HCT116 (cell line): ENCODE measurements at regions not wholly inside any gene's neighbourhood (a gene's known extent, or its start where the extent isn't known, plus 50 kb on each side); places are given as distances from the start of the nearest gene placed in this dataset.

Experiments
- ATAC-seq: fragments of 200-7000 bp; cut with Tn5 transposase; 2 replicates; pipeline ENCODE4 v1.9.1; 2020; ENCODE audit warnings: mild to moderate bottlenecking, moderate library complexity
- BruUV-seq: library from RNA; stranded (reverse); fragments of 400-500 nt; replicated peaks from 2 replicates; lab custom pipeline; 2021; lab: Mats Ljungman, UMichigan
- CTCF ChIA-PET: fragments of 300-600 bp; sonication (Branson Sonifier 250); formaldehyde crosslinking; loops from one replicate; lab custom pipeline; 2021; ENCODE audit warnings: antibody characterized with exemption; lab: Charles Lee
- POLR2A ChIA-PET: fragments of 300-600, 350-600 bp; sonication (Branson Sonifier 250); formaldehyde crosslinking; loops from one replicate; lab custom pipeline; 2021; ENCODE audit warnings: antibody characterized with exemption; lab: Charles Lee
- RAD21 ChIA-PET, 2 experiments: fragments of 300-600 bp; sonication (Branson Sonifier 250); formaldehyde crosslinking; loops; one replicate each; lab custom pipeline; 2023; ENCODE audit warnings: low total read pairs in 2 of 2; ENCODE audit not compliant: uncharacterized antibody in 2 of 2, unreplicated experiment in 2 of 2, low non-redundant PET in 1 of 2; lab: Charles Lee
- DNase-seq: peaks from one replicate; pipeline ENCODE4 v3.0.0-alpha.2; 2010; ENCODE audit warnings: low read depth, low spot score
- H2AFZ ChIP-seq: fragments of 200-600 bp; shearing (Covaris generic), sonication (generic); 2 replicates; pipeline ENCODE4 v1.6.1; 2017; ENCODE audit warnings: low read depth, mixed run types, mixed read lengths, antibody characterized with exemption, low read length; ENCODE audit not compliant: poor library complexity, severe bottlenecking
- H3K27ac ChIP-seq: 2 replicates; pipeline ENCODE4 v1.5.1; 2012; ENCODE audit warnings: low read depth, low read length
- H3K27me3 ChIP-seq: fragments of 200-600 bp; sonication (generic); 2 replicates; pipeline ENCODE4 v1.6.1; 2016; ENCODE audit warnings: mixed run types, low read length, mixed read lengths; ENCODE audit not compliant: insufficient read depth
- H3K36me3 ChIP-seq, 2 experiments: fragments of 200-500 bp in 1 of 2; fragments of 200-600 bp in 1 of 2; sonication (Bioruptor generic) in 1 of 2; sonication (generic) in 1 of 2; 2 replicates each; pipeline versions ENCODE4 v1.5.1 to v1.6.1; 2014 to 2016; ENCODE audit warnings: low read length in 2 of 2, inconsistent platforms in 1 of 2, mixed read lengths in 1 of 2, mixed run types in 1 of 2; ENCODE audit not compliant: insufficient read depth in 2 of 2, control insufficient read depth in 1 of 2
- H3K4me1 ChIP-seq, 2 experiments: fragments of 200-600 bp in 1 of 2; sonication (generic) in 1 of 2; 2 replicates each; pipeline versions ENCODE4 v1.5.1 to v1.6.1; 2012 to 2017; ENCODE audit warnings: low read length in 2 of 2, inconsistent platforms in 1 of 2, mild to moderate bottlenecking in 1 of 2, mixed read lengths in 1 of 2, mixed run types in 1 of 2, moderate library complexity in 1 of 2; ENCODE audit not compliant: insufficient read depth in 2 of 2, control insufficient read depth in 1 of 2
- H3K4me2 ChIP-seq: fragments of 200-600 bp; sonication (generic); 2 replicates; pipeline ENCODE4 v1.6.1; 2017; ENCODE audit warnings: mixed run types, low read length, mixed read lengths
- H3K4me3 ChIP-seq, 2 experiments: fragments of 200-600 bp in 1 of 2; sonication (generic) in 1 of 2; replicated peaks in 1 of 2; 2 replicates each; pipeline ENCODE4 v1.5.1; 2011 to 2016; ENCODE audit warnings: low read length in 2 of 2, control low read depth in 1 of 2, low read depth in 1 of 2, mild to moderate bottlenecking in 1 of 2, mixed read lengths in 1 of 2, mixed run types in 1 of 2
- H3K79me2 ChIP-seq: fragments of 200-600 bp; sonication (generic); 2 replicates; pipeline ENCODE4 v1.6.1; 2017; ENCODE audit warnings: mild to moderate bottlenecking, mixed run types, low read length, moderate library complexity, mixed read lengths; ENCODE audit not compliant: insufficient read depth
- H3K9ac ChIP-seq: fragments of 200-600 bp; sonication (generic); 2 replicates; pipeline ENCODE4 v1.6.1; 2016; ENCODE audit warnings: low read length, mixed read lengths
- H3K9me2 ChIP-seq: fragments of 200-600 bp; sonication (generic), shearing (Covaris generic); 2 replicates; pipeline ENCODE4 v1.6.1; 2017; ENCODE audit warnings: mixed run types, mild to moderate bottlenecking, moderate library complexity; ENCODE audit not compliant: insufficient read depth
- H3K9me3 ChIP-seq, 2 experiments: fragments of 200-500 bp in 1 of 2; fragments of 200-600 bp in 1 of 2; sonication (Bioruptor generic) in 1 of 2; sonication (generic) in 1 of 2; 2 replicates each; pipeline ENCODE4 v1.6.1; 2014 to 2017; ENCODE audit warnings: low read length in 2 of 2, mixed read lengths in 2 of 2, inconsistent platforms in 1 of 2, low read depth in 1 of 2, mild to moderate bottlenecking in 1 of 2, mixed run types in 1 of 2, moderate library complexity in 1 of 2; ENCODE audit not compliant: control insufficient read depth in 1 of 2, insufficient read depth in 1 of 2
- H4K20me1 ChIP-seq: fragments of 200-600 bp; sonication (generic), shearing (Covaris generic); 2 replicates; pipeline ENCODE4 v1.6.1; 2017; ENCODE audit warnings: mixed run types, mild to moderate bottlenecking, moderate library complexity; ENCODE audit not compliant: insufficient read depth
- CBX3 ChIP-seq: IDR thresholded peaks from 2 replicates; pipeline ENCODE4 v1.6.1; 2012; ENCODE audit warnings: low read depth
- CEBPB ChIP-seq: IDR thresholded peaks from 2 replicates; pipeline ENCODE4 v1.6.1; 2012; ENCODE audit warnings: low read depth
- EGR1 ChIP-seq: IDR thresholded peaks from 2 replicates; pipeline ENCODE4 v1.6.1; 2012; ENCODE audit warnings: low read depth
- ELF1 ChIP-seq: IDR thresholded peaks from 2 replicates; pipeline ENCODE4 v1.6.1; 2012; ENCODE audit warnings: low read depth, borderline replicate concordance
- EZH2phosphoT487 ChIP-seq: fragments of 200-600 bp; IDR thresholded peaks from 2 replicates; pipeline ENCODE4 v1.6.1; 2018; ENCODE audit warnings: antibody characterized with exemption, borderline replicate concordance
- FOSL1 ChIP-seq: IDR thresholded peaks from 2 replicates; pipeline ENCODE4 v1.6.1; 2012; ENCODE audit warnings: low read depth
- JUND ChIP-seq: IDR thresholded peaks from 2 replicates; pipeline ENCODE4 v1.6.1; 2012
- POLR2A ChIP-seq: IDR thresholded peaks from 2 replicates; pipeline ENCODE4 v1.7.0; 2011; ENCODE audit warnings: borderline replicate concordance; ENCODE audit not compliant: insufficient read depth, insufficient read length; ENCODE audit errors: extremely low read depth
- RAD21 ChIP-seq: IDR thresholded peaks from 2 replicates; pipeline ENCODE4 v1.6.1; 2012; ENCODE audit warnings: low read depth, mild to moderate bottlenecking
- SIN3A ChIP-seq: IDR thresholded peaks from 2 replicates; pipeline ENCODE4 v1.6.1; 2012; ENCODE audit warnings: low read depth
- SRF ChIP-seq: IDR thresholded peaks from 2 replicates; pipeline ENCODE4 v1.6.1; 2012; ENCODE audit warnings: low read depth
- TCF7L2 ChIP-seq: IDR thresholded peaks from 2 replicates; pipeline ENCODE4 v1.7.0; 2011; ENCODE audit warnings: borderline replicate concordance, inconsistent platforms; ENCODE audit not compliant: insufficient read depth, insufficient read length; ENCODE audit errors: extremely low read depth
- YY1 ChIP-seq: IDR thresholded peaks from 2 replicates; pipeline ENCODE4 v1.6.1; 2011; ENCODE audit warnings: low read length, low read depth, moderate library complexity, mild to moderate bottlenecking; ENCODE audit not compliant: insufficient replicate concordance; ENCODE audit errors: extremely low read depth
- intact Hi-C: fragments of 100-400 bp; cut with micrococcal nuclease; formaldehyde crosslinking; loops from 2 replicates; pipeline ENCODE4 v1.10.0; 2022
- TF ChIP-seq, protein P1 (sequence below), 3 experiments: fragments of 200-600 bp in 1 of 3; sonication (generic) in 1 of 3; IDR thresholded peaks in 2 of 3; conservative IDR thresholded peaks in 1 of 3; 2 replicates each; pipeline ENCODE4 v1.5.1; 2012 to 2017; ENCODE audit warnings: low read depth in 2 of 3, low read length in 2 of 3, antibody characterized with exemption in 1 of 3, borderline replicate concordance in 1 of 3, control low read depth in 1 of 3, mild to moderate bottlenecking in 1 of 3, mixed read lengths in 1 of 3, mixed run types in 1 of 3, moderate library complexity in 1 of 3; ENCODE audit not compliant: insufficient read depth in 1 of 3
- TF ChIP-seq, protein P2 (sequence below): IDR thresholded peaks from 2 replicates; pipeline ENCODE4 v1.6.1; 2011; ENCODE audit warnings: mild to moderate bottlenecking, low read length, moderate library complexity; ENCODE audit not compliant: insufficient replicate concordance; ENCODE audit errors: extremely low read depth
- TF ChIP-seq, protein P3 (sequence below): IDR thresholded peaks from 2 replicates; pipeline ENCODE4 v1.6.1; 2012

DNA sequence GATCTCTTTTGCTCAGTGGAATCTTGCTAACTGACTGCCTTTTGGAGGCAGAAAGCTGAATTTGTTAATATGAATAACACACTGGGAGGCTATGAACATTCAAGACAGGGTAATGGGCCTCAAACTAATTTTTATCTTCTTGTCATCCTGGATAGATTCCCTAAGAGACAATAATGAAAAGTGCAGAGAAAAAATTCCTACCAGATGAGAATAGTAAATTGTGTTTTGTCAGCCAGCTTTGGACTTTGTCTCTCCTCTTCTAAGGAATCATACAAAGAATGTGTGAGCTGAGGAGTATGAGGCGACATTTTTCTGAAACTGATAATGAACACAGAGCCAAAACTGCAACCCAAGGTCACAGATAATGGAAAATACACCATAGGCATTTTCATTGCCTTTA lies 649.3 kb downstream of the IQCM start:
- H3K4me1 ChIP-seq = no peaks in the 10 kb centered on the region
- ATAC-seq (no peak), DNase-seq (no peak)
- CTCF ChIA-PET = interaction anchor here (0.6 kb wide), 1 partner anchor 57 kb away, joined by 4 read pairs; no protein-coding TSS in a partner anchor
- H3K27ac ChIP-seq = no peak overlapping the region
- no peak overlapping the region for H3K4me3 ChIP-seq
- no peak overlapping the region for H3K4me2 ChIP-seq
- RAD21 ChIA-PET = no interaction called here
- H3K9me2 ChIP-seq = no peaks in the 10 kb centered on the region
- no TSS peak for BruUV-seq
- H4K20me1 ChIP-seq = no peaks in the 10 kb centered on the region
- intact Hi-C loops = no loop called here
- H3K79me2 ChIP-seq = no peaks in the 10 kb centered on the region
- no peaks in the 10 kb centered on the region for H3K27me3 ChIP-seq
- H3K9ac ChIP-seq = no peak overlapping the region
- no peaks in the 10 kb centered on the region for H3K36me3 ChIP-seq
- no peak overlapping the region for H2AFZ ChIP-seq
- POLR2A ChIA-PET = no interaction called here
- TF ChIP-seq TCF7L2 (no peak), SIN3A (no peak), EGR1 (no peak), YY1 (no peak), SRF (no peak), RAD21 (no peak), CEBPB (no peak), ELF1 (no peak), JUND (no peak), EZH2phosphoT487 (no peak), CBX3 (no peak), POLR2A (no peak), FOSL1 (no peak)
- TF ChIP-seq, protein P1, sequence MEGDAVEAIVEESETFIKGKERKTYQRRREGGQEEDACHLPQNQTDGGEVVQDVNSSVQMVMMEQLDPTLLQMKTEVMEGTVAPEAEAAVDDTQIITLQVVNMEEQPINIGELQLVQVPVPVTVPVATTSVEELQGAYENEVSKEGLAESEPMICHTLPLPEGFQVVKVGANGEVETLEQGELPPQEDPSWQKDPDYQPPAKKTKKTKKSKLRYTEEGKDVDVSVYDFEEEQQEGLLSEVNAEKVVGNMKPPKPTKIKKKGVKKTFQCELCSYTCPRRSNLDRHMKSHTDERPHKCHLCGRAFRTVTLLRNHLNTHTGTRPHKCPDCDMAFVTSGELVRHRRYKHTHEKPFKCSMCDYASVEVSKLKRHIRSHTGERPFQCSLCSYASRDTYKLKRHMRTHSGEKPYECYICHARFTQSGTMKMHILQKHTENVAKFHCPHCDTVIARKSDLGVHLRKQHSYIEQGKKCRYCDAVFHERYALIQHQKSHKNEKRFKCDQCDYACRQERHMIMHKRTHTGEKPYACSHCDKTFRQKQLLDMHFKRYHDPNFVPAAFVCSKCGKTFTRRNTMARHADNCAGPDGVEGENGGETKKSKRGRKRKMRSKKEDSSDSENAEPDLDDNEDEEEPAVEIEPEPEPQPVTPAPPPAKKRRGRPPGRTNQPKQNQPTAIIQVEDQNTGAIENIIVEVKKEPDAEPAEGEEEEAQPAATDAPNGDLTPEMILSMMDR (IDR thresholded peaks at IDR 0.05 in 2 of 3, conservative IDR thresholded peaks at IDR 0.05 in 1 of 3; ENCODE audit: borderline replicate concordance in 1 of 3, insufficient read depth in 1 of 3, low read depth in 2 of 3, low read length in 2 of 3) = no peak
- TF ChIP-seq, protein P2, sequence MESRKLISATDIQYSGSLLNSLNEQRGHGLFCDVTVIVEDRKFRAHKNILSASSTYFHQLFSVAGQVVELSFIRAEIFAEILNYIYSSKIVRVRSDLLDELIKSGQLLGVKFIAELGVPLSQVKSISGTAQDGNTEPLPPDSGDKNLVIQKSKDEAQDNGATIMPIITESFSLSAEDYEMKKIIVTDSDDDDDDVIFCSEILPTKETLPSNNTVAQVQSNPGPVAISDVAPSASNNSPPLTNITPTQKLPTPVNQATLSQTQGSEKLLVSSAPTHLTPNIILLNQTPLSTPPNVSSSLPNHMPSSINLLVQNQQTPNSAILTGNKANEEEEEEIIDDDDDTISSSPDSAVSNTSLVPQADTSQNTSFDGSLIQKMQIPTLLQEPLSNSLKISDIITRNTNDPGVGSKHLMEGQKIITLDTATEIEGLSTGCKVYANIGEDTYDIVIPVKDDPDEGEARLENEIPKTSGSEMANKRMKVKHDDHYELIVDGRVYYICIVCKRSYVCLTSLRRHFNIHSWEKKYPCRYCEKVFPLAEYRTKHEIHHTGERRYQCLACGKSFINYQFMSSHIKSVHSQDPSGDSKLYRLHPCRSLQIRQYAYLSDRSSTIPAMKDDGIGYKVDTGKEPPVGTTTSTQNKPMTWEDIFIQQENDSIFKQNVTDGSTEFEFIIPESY = no peak
- TF ChIP-seq, protein P3, sequence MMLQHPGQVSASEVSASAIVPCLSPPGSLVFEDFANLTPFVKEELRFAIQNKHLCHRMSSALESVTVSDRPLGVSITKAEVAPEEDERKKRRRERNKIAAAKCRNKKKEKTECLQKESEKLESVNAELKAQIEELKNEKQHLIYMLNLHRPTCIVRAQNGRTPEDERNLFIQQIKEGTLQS = no peak
- no peaks in the 10 kb centered on the region for H3K9me3 ChIP-seq
